ENCODE measurements at regions not wholly inside any gene's neighbourhood (a gene's known extent, or its start where the extent isn't known, plus 50 kb on each side); places are given as distances from the start of the nearest gene placed in this dataset.

- no peak overlapping the region for H2AFZ ChIP-seq (ENCODE audit: low read depth, low read length)
- H3K36me3 ChIP-seq (ENCODE audit: insufficient read depth, low read length), result no peaks in the 10 kb centered on the region
- H3K9me3 ChIP-seq (ENCODE audit: low read length), result no peaks in the 10 kb centered on the region
- no peak overlapping the region for H3K4me3 ChIP-seq (ENCODE audit: low read length)
- no peak overlapping the region for H3K4me2 ChIP-seq (ENCODE audit: low read length)
- TF ChIP-seq MXI1 (conservative IDR thresholded peaks at IDR 0.05; ENCODE audit: poor library complexity, severe bottlenecking), result no peak
- no peak for TF ChIP-seq EZH2 (IDR thresholded peaks at IDR 0.05; ENCODE audit: borderline replicate concordance, insufficient read depth, low read length, poor library complexity, severe bottlenecking)
- no peak for TF ChIP-seq TAF1 (IDR thresholded peaks at IDR 0.05; ENCODE audit: low read depth)
- no peak for TF ChIP-seq EP300 (conservative IDR thresholded peaks at IDR 0.05; ENCODE audit: poor library complexity, severe bottlenecking)
- TF ChIP-seq POLR2AphosphoS5 (IDR thresholded peaks at IDR 0.05), result no peak
- TF ChIP-seq SMC3 (conservative IDR thresholded peaks at IDR 0.05; ENCODE audit: poor library complexity), result no peak
- no peak for TF ChIP-seq RAD21 (conservative IDR thresholded peaks at IDR 0.05)
- no peaks in the 10 kb centered on the region for H3F3A ChIP-seq (ENCODE audit: insufficient read depth, low read length, poor library complexity, severe bottlenecking)
- H3K79me2 ChIP-seq (replicated peaks; ENCODE audit: insufficient read depth, low read length), result no peaks in the 10 kb centered on the region
- no peaks in the 10 kb centered on the region for H4K20me1 ChIP-seq (ENCODE audit: insufficient read depth)
- no peaks in the 10 kb centered on the region for H3K9me2 ChIP-seq (ENCODE audit: insufficient read depth, low read length)
- no peak overlapping the region for H3K9ac ChIP-seq (ENCODE audit: low read length)
- no peaks in the 10 kb centered on the region for H3K27me3 ChIP-seq (ENCODE audit: insufficient read depth, low read depth, low read length)
- no peak overlapping the region for H3K27ac ChIP-seq (ENCODE audit: low read length)
Observed at GRCh38 chr20:22746957-22747356, 162.6 kb upstream of the FOXA2 start.

GRCh38 chr20:22752324-22752723, 168.0 kb upstream of the FOXA2 start:
- Histone ChIP-seq H3K4me3 (ENCODE audit: low read length) (no peak overlapping the region), H4K20me1 (ENCODE audit: insufficient read depth) (no peaks in the 10 kb centered on the region), H3K36me3 (ENCODE audit: insufficient read depth, low read length) (no peaks in the 10 kb centered on the region), H3F3A (ENCODE audit: insufficient read depth, low read length, poor library complexity, severe bottlenecking) (no peaks in the 10 kb centered on the region), H3K4me2 (ENCODE audit: low read length) (no peak overlapping the region), H3K9ac (ENCODE audit: low read length) (no peak overlapping the region), H3K27me3 (ENCODE audit: insufficient read depth, low read depth, low read length) (no peaks in the 10 kb centered on the region), H3K9me2 (ENCODE audit: insufficient read depth, low read length) (no peaks in the 10 kb centered on the region), H3K79me2 (replicated peaks; ENCODE audit: insufficient read depth, low read length) (no peaks in the 10 kb centered on the region), H3K9me3 (ENCODE audit: low read length) (no peaks in the 10 kb centered on the region), H2AFZ (ENCODE audit: low read depth, low read length) (no peak overlapping the region), H3K27ac (ENCODE audit: low read length) (no peak overlapping the region)
- TF ChIP-seq SMC3 (conservative IDR thresholded peaks at IDR 0.05; ENCODE audit: poor library complexity), result no peak

GRCh38 chr20:22757424-22758183, 173.2 kb upstream of the FOXA2 start:
- TF ChIP-seq RAD21 (conservative IDR thresholded peaks at IDR 0.05) (no peak), REST (IDR thresholded peaks at IDR 0.05; ENCODE audit: borderline replicate concordance) (no peak)
- no peaks in the 10 kb centered on the region for H3K36me3 ChIP-seq (ENCODE audit: insufficient read depth, low read length)
- H3K9me2 ChIP-seq (ENCODE audit: insufficient read depth, low read length), result no peaks in the 10 kb centered on the region
- no peak overlapping the region for H2AFZ ChIP-seq (ENCODE audit: low read depth, low read length)
- no peaks in the 10 kb centered on the region for H3K79me2 ChIP-seq (replicated peaks; ENCODE audit: insufficient read depth, low read length)
- H3F3A ChIP-seq (ENCODE audit: insufficient read depth, low read length, poor library complexity, severe bottlenecking), result no peaks in the 10 kb centered on the region
- H3K4me3 ChIP-seq (ENCODE audit: low read length), result no peak overlapping the region
- no peaks in the 10 kb centered on the region for H3K9me3 ChIP-seq (ENCODE audit: low read length)
- no peak overlapping the region for H3K4me2 ChIP-seq (ENCODE audit: low read length)
- H3K27me3 ChIP-seq (ENCODE audit: insufficient read depth, low read depth, low read length), result no peaks in the 10 kb centered on the region
- no peak overlapping the region for H3K27ac ChIP-seq (ENCODE audit: low read length)
- H3K9ac ChIP-seq (ENCODE audit: low read length), result no peak overlapping the region
- no peaks in the 10 kb centered on the region for H4K20me1 ChIP-seq (ENCODE audit: insufficient read depth)

Measured in neural cell (in vitro differentiated cells).